ENCODE measurements at regions not wholly inside any gene's neighbourhood (a gene's known extent, or its start where the extent isn't known, plus 50 kb on each side); places are given as distances from the start of the nearest gene placed in this dataset.

DNA sequence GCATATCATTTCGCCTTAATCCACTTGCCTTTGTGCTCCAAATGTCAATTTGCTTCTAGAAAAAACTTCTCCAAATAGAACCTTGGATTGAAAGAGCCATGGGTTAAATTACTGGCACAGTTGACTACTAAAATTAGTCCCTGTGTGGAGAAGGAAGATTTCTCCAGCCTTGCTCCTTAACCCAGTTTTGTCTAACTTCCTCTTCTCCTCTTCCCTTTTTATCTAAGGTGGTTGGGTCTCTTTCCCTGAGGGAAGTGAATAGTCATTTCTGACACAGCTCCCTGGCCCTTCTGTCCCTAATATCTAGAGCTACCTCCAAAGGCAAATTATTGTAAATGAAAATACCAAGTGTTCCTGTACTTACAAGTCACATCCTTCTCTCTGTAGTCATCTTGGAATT, 527.9 kb upstream of the TBL1XR1 start:
- TF ChIP-seq, protein P1, sequence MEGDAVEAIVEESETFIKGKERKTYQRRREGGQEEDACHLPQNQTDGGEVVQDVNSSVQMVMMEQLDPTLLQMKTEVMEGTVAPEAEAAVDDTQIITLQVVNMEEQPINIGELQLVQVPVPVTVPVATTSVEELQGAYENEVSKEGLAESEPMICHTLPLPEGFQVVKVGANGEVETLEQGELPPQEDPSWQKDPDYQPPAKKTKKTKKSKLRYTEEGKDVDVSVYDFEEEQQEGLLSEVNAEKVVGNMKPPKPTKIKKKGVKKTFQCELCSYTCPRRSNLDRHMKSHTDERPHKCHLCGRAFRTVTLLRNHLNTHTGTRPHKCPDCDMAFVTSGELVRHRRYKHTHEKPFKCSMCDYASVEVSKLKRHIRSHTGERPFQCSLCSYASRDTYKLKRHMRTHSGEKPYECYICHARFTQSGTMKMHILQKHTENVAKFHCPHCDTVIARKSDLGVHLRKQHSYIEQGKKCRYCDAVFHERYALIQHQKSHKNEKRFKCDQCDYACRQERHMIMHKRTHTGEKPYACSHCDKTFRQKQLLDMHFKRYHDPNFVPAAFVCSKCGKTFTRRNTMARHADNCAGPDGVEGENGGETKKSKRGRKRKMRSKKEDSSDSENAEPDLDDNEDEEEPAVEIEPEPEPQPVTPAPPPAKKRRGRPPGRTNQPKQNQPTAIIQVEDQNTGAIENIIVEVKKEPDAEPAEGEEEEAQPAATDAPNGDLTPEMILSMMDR (conservative IDR thresholded peaks at IDR 0.05; ENCODE audit: low read length): no peak
- no peak for TF ChIP-seq EZH2phosphoT487 (IDR thresholded peaks at IDR 0.05; ENCODE audit: borderline replicate concordance)

All from Loucy (cell line).